ENCODE measurements at regions not wholly inside any gene's neighbourhood (a gene's known extent, or its start where the extent isn't known, plus 50 kb on each side); places are given as distances from the start of the nearest gene placed in this dataset.
"Not testable (repeated sequence)": the region's sequence is repeated elsewhere in the genome, so short reads cannot be mapped to it uniquely, and the experiment has no call there.

- no peak overlapping the region for H3K27ac ChIP-seq (ENCODE audit: low read depth, low read length)
- H3K36me3 ChIP-seq (ENCODE audit: insufficient read depth, low read length): no peaks in the 10 kb centered on the region
- no peaks in the 10 kb centered on the region for H4K20me1 ChIP-seq (ENCODE audit: insufficient read depth, low read length)
- no peaks in the 10 kb centered on the region for H3K4me1 ChIP-seq (ENCODE audit: insufficient read depth, low read length)
- H3K27me3 ChIP-seq (ENCODE audit: insufficient read depth, low read length): no peaks in the 10 kb centered on the region
- no peak for DNase-seq (ENCODE audit: insufficient read length, low spot score, missing footprints)
- TF ChIP-seq CTCF (IDR thresholded peaks at IDR 0.05; ENCODE audit: extremely low read depth, low read depth, low read length): no peak
- H3K9me3 ChIP-seq (ENCODE audit: low read depth, low read length): no peaks in the 10 kb centered on the region
- no peak overlapping the region for H2AFZ ChIP-seq (ENCODE audit: low read length)
- no peaks in the 10 kb centered on the region for H3K79me2 ChIP-seq (ENCODE audit: insufficient read depth, low read length)
- no peak overlapping the region for H3K4me2 ChIP-seq (ENCODE audit: insufficient read depth, low read length)
- H3K4me3 ChIP-seq (ENCODE audit: insufficient read depth, low read length): no peak overlapping the region
These were observed 117.2 kb downstream of the OTOR start for GRCh38 chr20:16865406-16865805.

- not testable (repeated sequence) for H3K79me2 ChIP-seq (ENCODE audit: insufficient read depth, low read length); H2AFZ ChIP-seq (ENCODE audit: low read length); H4K20me1 ChIP-seq (ENCODE audit: insufficient read depth, low read length); DNase-seq (ENCODE audit: insufficient read length, low spot score, missing footprints); H3K27ac ChIP-seq (ENCODE audit: low read depth, low read length); H3K4me2 ChIP-seq (ENCODE audit: insufficient read depth, low read length); H3K4me3 ChIP-seq (ENCODE audit: insufficient read depth, low read length); H3K9me3 ChIP-seq (ENCODE audit: low read depth, low read length); H3K36me3 ChIP-seq (ENCODE audit: insufficient read depth, low read length); H3K27me3 ChIP-seq (ENCODE audit: insufficient read depth, low read length); H3K4me1 ChIP-seq (ENCODE audit: insufficient read depth, low read length)
These were observed 125.0 kb downstream of the OTOR start for GRCh38 chr20:16873124-16873523.

- Histone ChIP-seq H4K20me1 (ENCODE audit: insufficient read depth, low read length) (no peaks in the 10 kb centered on the region), H3K4me1 (ENCODE audit: insufficient read depth, low read length) (no peaks in the 10 kb centered on the region), H3K4me3 (ENCODE audit: insufficient read depth, low read length) (no peak overlapping the region), H3K27me3 (ENCODE audit: insufficient read depth, low read length) (no peaks in the 10 kb centered on the region), H3K27ac (ENCODE audit: low read depth, low read length) (no peak overlapping the region), H3K4me2 (ENCODE audit: insufficient read depth, low read length) (no peak overlapping the region), H2AFZ (ENCODE audit: low read length) (no peak overlapping the region), H3K79me2 (ENCODE audit: insufficient read depth, low read length) (no peaks in the 10 kb centered on the region), H3K9me3 (ENCODE audit: low read depth, low read length) (no peaks in the 10 kb centered on the region), H3K36me3 (ENCODE audit: insufficient read depth, low read length) (no peaks in the 10 kb centered on the region)
- DNase-seq (ENCODE audit: insufficient read length, low spot score, missing footprints): no peak
- no peak for TF ChIP-seq CTCF (IDR thresholded peaks at IDR 0.05; ENCODE audit: extremely low read depth, low read depth, low read length)
These were observed 128.9 kb downstream of the OTOR start for GRCh38 chr20:16877053-16877554.

- TF ChIP-seq CTCF (IDR thresholded peaks at IDR 0.05; ENCODE audit: extremely low read depth, low read depth, low read length): no peak
- Histone ChIP-seq H3K27me3 (ENCODE audit: insufficient read depth, low read length) (no peaks in the 10 kb centered on the region), H3K4me1 (ENCODE audit: insufficient read depth, low read length) (no peaks in the 10 kb centered on the region), H3K79me2 (ENCODE audit: insufficient read depth, low read length) (no peaks in the 10 kb centered on the region), H3K4me2 (ENCODE audit: insufficient read depth, low read length) (no peak overlapping the region), H3K4me3 (ENCODE audit: insufficient read depth, low read length) (no peak overlapping the region), H3K9me3 (ENCODE audit: low read depth, low read length) (peaks cover 4% of the 10 kb centered on the region), H3K36me3 (ENCODE audit: insufficient read depth, low read length) (no peaks in the 10 kb centered on the region), H2AFZ (ENCODE audit: low read length) (no peak overlapping the region), H3K27ac (ENCODE audit: low read depth, low read length) (no peak overlapping the region), H4K20me1 (ENCODE audit: insufficient read depth, low read length) (no peaks in the 10 kb centered on the region)
- DNase-seq (ENCODE audit: insufficient read length, low spot score, missing footprints): no peak
These were observed 137.6 kb downstream of the OTOR start for GRCh38 chr20:16885746-16886145.
